ENCODE measurements at regions not wholly inside any gene's neighbourhood (a gene's known extent, or its start where the extent isn't known, plus 50 kb on each side); places are given as distances from the start of the nearest gene placed in this dataset.

DNA sequence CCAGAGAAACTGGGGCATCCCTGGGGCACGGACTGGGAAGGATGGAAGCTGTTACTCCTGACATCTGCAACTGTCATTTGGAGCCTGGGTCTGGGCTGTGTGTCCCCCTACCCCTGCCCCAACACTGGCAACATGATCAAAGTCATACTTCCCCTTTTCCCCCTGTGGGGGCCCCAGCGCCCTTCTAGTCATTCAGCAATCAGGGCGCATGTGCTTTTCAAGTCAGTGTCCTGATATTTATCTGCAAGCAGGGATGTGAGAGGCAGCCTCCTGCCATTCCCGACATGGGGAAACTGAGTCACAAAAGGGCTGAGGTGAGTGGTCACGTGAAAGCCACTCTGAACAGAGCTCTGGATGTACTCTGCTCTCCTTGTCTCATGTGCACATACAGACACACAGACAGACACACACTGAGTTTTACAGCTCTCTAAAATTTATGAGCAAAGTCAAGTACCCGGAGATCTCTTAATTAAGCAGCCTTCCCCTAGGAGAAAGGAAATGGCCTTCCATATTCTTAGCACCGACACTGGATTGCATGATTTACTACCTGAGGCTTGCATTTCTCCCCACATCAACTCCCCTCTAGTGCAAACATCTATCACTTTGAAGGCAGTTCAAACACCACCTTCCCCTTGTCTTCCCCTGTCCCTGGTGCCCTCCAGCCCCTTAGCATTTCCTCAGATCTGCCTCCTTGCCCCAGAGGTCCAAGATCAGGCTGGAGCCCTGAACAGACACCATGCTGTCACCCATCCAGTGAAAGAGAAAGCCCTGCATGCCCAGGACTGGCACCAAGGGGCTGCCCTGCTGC is 170.7 kb downstream of the CDC5L start:
- TF ChIP-seq, protein P1, sequence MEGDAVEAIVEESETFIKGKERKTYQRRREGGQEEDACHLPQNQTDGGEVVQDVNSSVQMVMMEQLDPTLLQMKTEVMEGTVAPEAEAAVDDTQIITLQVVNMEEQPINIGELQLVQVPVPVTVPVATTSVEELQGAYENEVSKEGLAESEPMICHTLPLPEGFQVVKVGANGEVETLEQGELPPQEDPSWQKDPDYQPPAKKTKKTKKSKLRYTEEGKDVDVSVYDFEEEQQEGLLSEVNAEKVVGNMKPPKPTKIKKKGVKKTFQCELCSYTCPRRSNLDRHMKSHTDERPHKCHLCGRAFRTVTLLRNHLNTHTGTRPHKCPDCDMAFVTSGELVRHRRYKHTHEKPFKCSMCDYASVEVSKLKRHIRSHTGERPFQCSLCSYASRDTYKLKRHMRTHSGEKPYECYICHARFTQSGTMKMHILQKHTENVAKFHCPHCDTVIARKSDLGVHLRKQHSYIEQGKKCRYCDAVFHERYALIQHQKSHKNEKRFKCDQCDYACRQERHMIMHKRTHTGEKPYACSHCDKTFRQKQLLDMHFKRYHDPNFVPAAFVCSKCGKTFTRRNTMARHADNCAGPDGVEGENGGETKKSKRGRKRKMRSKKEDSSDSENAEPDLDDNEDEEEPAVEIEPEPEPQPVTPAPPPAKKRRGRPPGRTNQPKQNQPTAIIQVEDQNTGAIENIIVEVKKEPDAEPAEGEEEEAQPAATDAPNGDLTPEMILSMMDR (IDR thresholded peaks at IDR 0.05; ENCODE audit: insufficient read depth, low read length) = no peak
- DNase-seq (ENCODE audit: low read depth) = no peak
- H3K4me3 ChIP-seq (ENCODE audit: low read depth, low read length) = no peak overlapping the region

DNA sequence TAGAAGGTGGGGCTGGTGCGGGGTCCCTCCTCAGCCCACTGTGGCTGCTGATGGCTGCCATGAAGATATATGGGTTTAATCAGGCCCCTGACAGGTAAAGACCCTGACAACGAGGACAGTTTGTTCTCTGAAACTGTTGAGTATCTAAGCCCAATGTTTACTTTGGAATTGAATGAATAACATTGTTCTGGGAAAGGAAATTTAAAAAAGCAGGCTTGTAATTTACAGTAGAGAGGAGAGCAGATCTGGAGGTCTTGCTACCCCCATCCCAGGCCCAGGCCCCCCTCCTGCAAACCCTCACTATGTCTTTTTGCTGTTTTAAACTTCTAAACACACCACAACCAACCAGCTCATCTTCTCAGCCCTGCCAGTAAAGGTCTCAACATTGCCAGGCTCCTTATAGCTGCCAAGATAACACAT is 171.3 kb downstream of the CDC5L start:
- TF ChIP-seq, protein P1 (IDR thresholded peaks at IDR 0.05; ENCODE audit: insufficient read depth, low read length) = no peak
- H3K4me3 ChIP-seq (ENCODE audit: low read depth, low read length) = no peak overlapping the region
- DNase-seq (ENCODE audit: low read depth) = peak; percentile 47

DNA sequence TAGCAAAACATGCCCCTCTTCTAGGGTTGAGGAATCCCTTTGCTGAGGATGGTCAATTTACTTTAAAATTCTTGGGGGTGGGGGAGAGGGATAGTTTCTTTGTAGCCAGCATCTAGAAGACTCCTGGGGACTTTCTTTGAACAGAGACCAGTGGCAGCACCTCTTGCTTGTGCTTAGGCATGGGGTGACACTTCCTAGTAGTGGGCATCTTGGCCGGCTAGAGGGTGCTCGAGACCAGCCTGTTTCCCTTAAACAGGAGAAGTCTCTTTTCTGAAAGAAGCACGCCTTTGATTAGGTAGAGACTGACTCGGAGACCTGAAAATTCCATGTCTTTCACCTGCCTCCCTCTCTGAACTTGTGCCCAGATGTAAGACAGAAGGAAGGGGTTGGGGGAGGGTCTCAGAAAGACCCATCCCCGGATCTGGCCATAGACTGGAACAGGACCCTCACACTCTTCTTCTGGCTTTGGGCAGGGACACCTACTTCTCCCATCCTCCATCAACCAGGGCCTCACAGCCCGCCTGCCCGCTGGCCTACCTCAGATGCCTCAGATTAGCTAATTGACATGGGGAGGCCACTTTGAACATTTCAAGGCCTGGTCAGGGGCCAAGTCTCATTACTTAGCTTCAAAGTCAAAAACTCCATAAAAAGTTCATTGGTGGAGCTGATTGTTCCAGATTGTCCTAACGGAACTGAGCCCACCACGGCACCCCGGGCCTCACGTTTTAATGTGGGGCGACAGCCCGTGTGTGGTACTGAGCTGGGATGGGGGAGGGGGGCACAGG is 172.2 kb downstream of the CDC5L start:
- no peak overlapping the region for H3K4me3 ChIP-seq (ENCODE audit: low read depth, low read length)
- TF ChIP-seq, protein P1 (IDR thresholded peaks at IDR 0.05; ENCODE audit: insufficient read depth, low read length) = no peak
- DNase-seq (ENCODE audit: low read depth) = no peak

DNA sequence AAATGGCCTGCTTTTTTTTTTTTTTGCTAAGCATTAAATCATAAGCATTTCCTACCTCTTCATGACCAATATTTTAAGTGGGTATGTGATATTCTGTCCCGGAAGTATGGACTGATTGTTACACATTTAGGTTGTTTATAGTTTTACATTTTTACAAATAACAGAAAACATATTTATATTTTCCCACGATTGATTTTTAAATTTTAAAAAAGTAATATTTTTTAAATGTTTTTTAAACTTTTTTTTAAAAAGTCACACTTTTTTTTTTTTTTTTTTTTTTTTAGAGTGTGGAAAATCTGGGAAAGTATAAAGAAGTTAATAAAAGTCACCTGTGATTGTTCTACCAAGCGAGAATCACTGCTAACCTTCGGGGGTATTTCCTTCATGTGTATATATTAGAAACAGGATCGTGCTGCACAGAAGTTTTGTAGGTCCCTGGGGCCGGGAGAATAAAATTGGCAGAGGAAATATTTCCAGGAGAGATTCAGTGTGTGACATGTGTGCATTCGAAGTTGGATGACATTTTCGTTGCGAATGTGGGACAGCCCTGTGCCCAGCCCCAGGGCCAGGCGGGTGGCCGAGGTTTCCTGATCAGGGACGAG is 173.1 kb downstream of the CDC5L start:
- H3K4me3 ChIP-seq (ENCODE audit: low read depth, low read length) = no peak overlapping the region
- TF ChIP-seq, protein P1 (IDR thresholded peaks at IDR 0.05; ENCODE audit: insufficient read depth, low read length) = no peak
- no peak for DNase-seq (ENCODE audit: low read depth)

DNA sequence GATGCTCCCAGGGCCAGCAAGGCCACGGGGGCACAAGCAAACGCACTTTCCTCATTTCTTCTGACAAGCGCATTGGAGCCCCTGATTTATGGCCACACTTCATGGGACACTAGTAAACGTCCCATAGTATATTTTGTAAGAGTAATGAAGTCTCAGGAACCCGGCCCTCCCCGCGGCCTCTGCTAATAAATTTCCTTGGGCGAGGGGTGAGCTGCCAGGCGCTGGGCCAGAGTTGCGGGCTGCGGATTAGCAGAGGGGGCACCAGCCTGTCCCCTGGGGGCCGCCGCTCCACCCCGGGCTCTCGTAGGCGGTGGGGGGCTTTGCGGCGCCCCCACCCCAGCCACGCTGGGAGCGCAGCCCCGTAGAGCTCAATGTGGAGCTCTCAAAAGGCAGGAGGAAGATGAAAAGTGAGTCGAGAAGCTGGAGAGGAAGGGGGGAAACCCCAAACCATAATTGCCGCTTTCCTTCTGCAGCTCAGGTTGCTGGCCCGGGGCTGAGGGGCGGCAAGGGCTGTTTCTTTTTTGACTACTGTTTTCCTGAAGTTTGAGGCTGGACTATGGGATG is 173.6 kb downstream of the CDC5L start:
- no peak overlapping the region for H3K4me3 ChIP-seq (ENCODE audit: low read depth, low read length)
- DNase-seq (ENCODE audit: low read depth) = no peak
- TF ChIP-seq, protein P1 (IDR thresholded peaks at IDR 0.05; ENCODE audit: insufficient read depth, low read length) = no peak

DNA sequence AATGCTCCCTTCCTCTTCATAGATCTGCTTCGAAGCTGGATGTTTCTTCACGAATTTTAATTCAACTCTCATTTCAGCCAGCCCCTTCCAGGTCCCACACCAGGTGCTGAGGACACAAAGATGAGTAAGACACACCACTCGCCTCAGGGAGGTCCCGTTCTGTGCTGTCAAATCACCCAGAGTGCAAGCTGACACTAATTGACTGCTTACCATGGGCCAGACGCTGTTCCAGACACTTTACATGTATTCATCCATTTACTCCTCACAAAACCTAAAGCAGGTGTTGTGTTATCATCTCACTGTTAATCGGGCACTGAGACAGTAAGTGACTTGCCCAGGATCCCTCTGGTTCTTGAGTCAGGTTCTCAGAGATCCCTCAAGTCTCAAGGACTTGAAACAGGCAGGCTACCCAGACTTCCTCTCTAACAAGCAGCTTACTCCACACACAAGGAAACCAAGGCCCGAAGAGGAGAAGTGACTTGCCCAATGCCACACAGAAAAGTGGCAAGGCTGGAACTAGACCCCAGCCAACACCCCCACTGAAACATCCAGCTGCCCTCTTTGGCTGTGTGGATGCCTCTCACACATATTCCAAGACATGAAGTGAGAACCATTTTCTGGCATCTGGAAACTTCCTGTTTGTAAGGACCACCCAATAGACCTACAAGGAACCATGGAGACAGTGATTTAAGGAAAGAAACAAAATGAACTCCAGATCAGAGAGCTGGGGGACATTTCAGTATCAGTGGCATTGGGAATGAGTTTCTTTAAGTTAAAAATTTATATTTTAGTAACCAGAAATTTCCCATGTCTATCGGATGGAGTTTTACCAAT is 174.5 kb downstream of the CDC5L start:
- no peak for DNase-seq (ENCODE audit: low read depth)
- no peak overlapping the region for H3K4me3 ChIP-seq (ENCODE audit: low read depth, low read length)
- TF ChIP-seq, protein P1 (IDR thresholded peaks at IDR 0.05; ENCODE audit: insufficient read depth, low read length) = no peak
